Transverse colon (tissue), 4 donors: ENCODE measurements at regions not wholly inside any gene's neighbourhood (a gene's known extent, or its start where the extent isn't known, plus 50 kb on each side); places are given as distances from the start of the nearest gene placed in this dataset.

ENCODE experiments used
- DNase-seq: peaks from one replicate; pipeline ENCODE4 v3.0.0-alpha.2; 2019
- H3K27ac ChIP-seq, 4 donors: fragments of 200-600 bp; sonication (generic); 2 replicates each; pipeline ENCODE4 v1.5.1; 2016 to 2018; ENCODE audit warnings: inconsistent platforms in 4 of 4
- H3K27me3 ChIP-seq: fragments of 200-600 bp; sonication (generic); 2 replicates; pipeline ENCODE4 v1.5.1; 2017; ENCODE audit warnings: inconsistent platforms
- H3K36me3 ChIP-seq, 4 donors: fragments of 200-600 bp; sonication (generic); 2 replicates each; pipeline ENCODE4 v1.5.1; 2017 to 2019; ENCODE audit warnings: inconsistent platforms in 4 of 4
- H3K4me1 ChIP-seq, 4 donors: fragments of 200-600 bp; sonication (generic); 2 replicates each; pipeline ENCODE4 v1.5.1; 2017 to 2020; ENCODE audit warnings: inconsistent platforms in 4 of 4
- H3K4me3 ChIP-seq, 4 donors: fragments of 200-600 bp; sonication (generic); 1 replicate in 1 of 4; 2 replicates in 3 of 4; pipeline versions ENCODE4 v1.5.1 to v1.6.1; 2017 to 2019; ENCODE audit warnings: inconsistent platforms in 4 of 4
- H3K9me3 ChIP-seq, 2 donors: fragments of 200-600 bp; sonication (generic); 2 replicates each; pipeline ENCODE4 v1.5.1; 2017 to 2019; ENCODE audit warnings: inconsistent platforms in 2 of 2
- EP300 ChIP-seq: sonication (generic); formaldehyde crosslinking; IDR thresholded peaks from one replicate; pipeline ENCODE4 v1.6.1; 2017; ENCODE audit warnings: antibody characterized with exemption, low read depth
- POLR2A ChIP-seq: fragments of 450-650 bp; IDR thresholded peaks from one replicate; pipeline ENCODE4 v1.6.1; 2016; ENCODE audit warnings: antibody characterized with exemption, mild to moderate bottlenecking, moderate library complexity
- POLR2AphosphoS5 ChIP-seq, 3 donors: sonication (generic); formaldehyde crosslinking; IDR thresholded peaks; one replicate each; pipeline ENCODE4 v1.6.1; 2016; ENCODE audit warnings: antibody characterized with exemption in 3 of 3
- WGBS, 2 donors: methylation state at CpG; one replicate each; pipeline ENCODE4 v1.1.5; 2018; ENCODE audit warnings: low coverage in 1 of 2; 5-methylcytosine and 5-hydroxymethylcytosine counted together
- in situ Hi-C, 4 donors: fragments of 200-750 bp; cut with MboI; loops; one replicate each; pipeline versions ENCODE4 v1.15.0 to v1.15.1; 2017; ENCODE audit warnings: low sequenced_read_pairs in 3 of 4, low pct_ligation_motif_present in 1 of 4, low pct_unique_long_range_greater_than_20kb in 1 of 4
- intact Hi-C: fragments of 100-400 bp; cut with DNase I; formaldehyde crosslinking; loops from one replicate; pipeline ENCODE4 v1.15.1; 2023; ENCODE audit warnings: low total_unique reads
- TF ChIP-seq, protein P1 (sequence below), 5 experiments: fragments of 200-600 bp in 3 of 5; fragments of 450-650 bp in 2 of 5; sonication (generic) in 3 of 5; IDR thresholded peaks; 1 replicate in 2 of 5; 2 replicates in 3 of 5; pipeline ENCODE4 v1.5.1; 2016 to 2017; ENCODE audit warnings: antibody characterized with exemption in 5 of 5, inconsistent platforms in 3 of 5, mild to moderate bottlenecking in 2 of 5, moderate library complexity in 1 of 5

DNA sequence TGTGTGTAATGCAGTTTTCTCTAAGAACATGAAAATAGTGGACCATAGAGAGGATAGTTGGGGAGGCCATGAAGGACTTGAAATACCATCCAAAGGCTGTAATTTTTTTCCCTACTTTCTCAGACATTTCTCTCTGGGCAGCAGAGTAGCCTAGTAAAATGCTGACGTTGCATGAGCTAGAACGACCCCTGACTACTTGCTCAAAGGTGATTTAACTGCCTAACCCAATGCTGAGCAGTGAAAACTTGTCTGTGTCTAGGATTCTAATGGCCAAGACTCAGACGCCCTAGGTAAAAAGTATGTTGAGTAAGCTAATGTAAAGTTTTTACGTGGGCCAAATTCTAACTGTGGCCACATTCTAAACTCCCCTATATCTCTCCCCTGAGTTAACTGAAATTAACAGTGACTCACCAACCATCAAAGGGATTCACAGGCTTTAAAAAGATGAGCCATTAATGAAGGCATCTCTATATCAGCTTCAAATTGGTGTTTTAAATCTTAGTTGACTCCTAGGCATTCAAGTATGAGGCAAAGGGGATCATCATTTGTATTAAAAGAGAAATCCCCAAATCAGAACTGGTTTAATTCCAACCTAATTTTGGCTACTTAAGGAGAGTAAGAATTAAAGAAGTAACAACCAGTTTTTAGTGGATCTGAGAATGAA, 121.0 kb upstream of the GAS1 start:
- intact Hi-C loops (no loop called here), in situ Hi-C loops (no loop called here)
- DNase-seq = no peak
- WGBS, 2 donors = 69 to 75% methylated on average over 2 to 4 of the region's 4 CpGs
- no peak overlapping the region for H3K4me3 ChIP-seq
- H3K36me3 ChIP-seq = no peaks in the 10 kb centered on the region
- no peaks in the 10 kb centered on the region for H3K4me1 ChIP-seq
- no peaks in the 10 kb centered on the region for H3K9me3 ChIP-seq
- no peaks in the 10 kb centered on the region for H3K27me3 ChIP-seq
- no peak for TF ChIP-seq EP300
- TF ChIP-seq POLR2AphosphoS5 (IDR thresholded peaks at IDR 0.05) = no peak
- TF ChIP-seq, protein P1, sequence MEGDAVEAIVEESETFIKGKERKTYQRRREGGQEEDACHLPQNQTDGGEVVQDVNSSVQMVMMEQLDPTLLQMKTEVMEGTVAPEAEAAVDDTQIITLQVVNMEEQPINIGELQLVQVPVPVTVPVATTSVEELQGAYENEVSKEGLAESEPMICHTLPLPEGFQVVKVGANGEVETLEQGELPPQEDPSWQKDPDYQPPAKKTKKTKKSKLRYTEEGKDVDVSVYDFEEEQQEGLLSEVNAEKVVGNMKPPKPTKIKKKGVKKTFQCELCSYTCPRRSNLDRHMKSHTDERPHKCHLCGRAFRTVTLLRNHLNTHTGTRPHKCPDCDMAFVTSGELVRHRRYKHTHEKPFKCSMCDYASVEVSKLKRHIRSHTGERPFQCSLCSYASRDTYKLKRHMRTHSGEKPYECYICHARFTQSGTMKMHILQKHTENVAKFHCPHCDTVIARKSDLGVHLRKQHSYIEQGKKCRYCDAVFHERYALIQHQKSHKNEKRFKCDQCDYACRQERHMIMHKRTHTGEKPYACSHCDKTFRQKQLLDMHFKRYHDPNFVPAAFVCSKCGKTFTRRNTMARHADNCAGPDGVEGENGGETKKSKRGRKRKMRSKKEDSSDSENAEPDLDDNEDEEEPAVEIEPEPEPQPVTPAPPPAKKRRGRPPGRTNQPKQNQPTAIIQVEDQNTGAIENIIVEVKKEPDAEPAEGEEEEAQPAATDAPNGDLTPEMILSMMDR (IDR thresholded peaks at IDR 0.05) = no peak
- no peak for TF ChIP-seq POLR2A
- no peak overlapping the region for H3K27ac ChIP-seq

GRCh38 chr9:87069690-87070089, 122.4 kb upstream of the GAS1 start:
- Histone ChIP-seq H3K36me3 (no peaks in the 10 kb centered on the region), H3K27ac (no peak overlapping the region), H3K4me3 (no peak overlapping the region), H3K9me3 (no peaks in the 10 kb centered on the region), H3K4me1 (no peaks in the 10 kb centered on the region), H3K27me3 (no peaks in the 10 kb centered on the region)
- TF ChIP-seq EP300 (no peak), POLR2AphosphoS5 (IDR thresholded peaks at IDR 0.05) (no peak), POLR2A (no peak)
- TF ChIP-seq, protein P1 (IDR thresholded peaks at IDR 0.05) = no peak
- intact Hi-C loops (no loop called here), in situ Hi-C loops (no loop called here)
- 36 to 52% methylated on average over 3 of the region's 3 CpGs for WGBS, 2 donors
- DNase-seq = no peak

DNA sequence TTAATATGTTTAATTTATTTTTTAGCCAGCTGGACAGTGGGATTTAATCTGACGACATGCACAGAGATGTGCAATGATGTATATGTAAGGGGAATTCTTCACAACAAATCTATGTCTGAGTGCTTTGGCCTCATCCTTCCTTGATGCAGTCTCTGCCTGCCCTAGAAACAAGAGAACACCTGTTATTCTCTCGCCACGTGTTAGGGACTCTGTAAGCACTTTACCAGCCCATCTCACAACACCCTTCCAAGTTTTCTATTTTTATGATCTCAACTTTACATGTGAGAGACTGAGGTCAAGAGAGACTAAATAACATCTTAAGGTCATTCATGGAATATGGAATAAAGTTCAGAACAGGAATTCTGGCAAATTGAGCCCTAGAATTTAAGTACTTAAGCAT, 123.0 kb upstream of the GAS1 start:
- WGBS, 2 donors = 84 to 90% methylated on average over 3 of the region's 3 CpGs
- Histone ChIP-seq H3K36me3 (no peaks in the 10 kb centered on the region), H3K9me3 (no peaks in the 10 kb centered on the region), H3K27ac (no peak overlapping the region), H3K4me3 (no peak overlapping the region), H3K27me3 (no peaks in the 10 kb centered on the region), H3K4me1 (no peaks in the 10 kb centered on the region)
- intact Hi-C loops = no loop called here
- in situ Hi-C loops = no loop called here
- TF ChIP-seq POLR2A = no peak
- no peak for TF ChIP-seq EP300
- TF ChIP-seq POLR2AphosphoS5 (IDR thresholded peaks at IDR 0.05) = no peak
- TF ChIP-seq, protein P1 (IDR thresholded peaks at IDR 0.05) = no peak
- no peak for DNase-seq

GRCh38 chr9:87071473-87071872, 124.2 kb upstream of the GAS1 start:
- Histone ChIP-seq H3K36me3 (no peaks in the 10 kb centered on the region), H3K4me1 (no peaks in the 10 kb centered on the region), H3K9me3 (no peaks in the 10 kb centered on the region), H3K4me3 (no peak overlapping the region), H3K27me3 (no peaks in the 10 kb centered on the region), H3K27ac (no peak overlapping the region)
- TF ChIP-seq EP300 = no peak
- TF ChIP-seq POLR2AphosphoS5 (IDR thresholded peaks at IDR 0.05) = no peak
- TF ChIP-seq, protein P1 (IDR thresholded peaks at IDR 0.05) = no peak
- TF ChIP-seq POLR2A = no peak
- 74 to 100% methylated on average over 1 to 3 of the region's 3 CpGs for WGBS, 2 donors
- in situ Hi-C loops (no loop called here), intact Hi-C loops (no loop called here)
- DNase-seq = no peak
